NCI-H1105 treated with DMSO at 0.1 percent for 48 hours (cell line): ENCODE measurements at regions not wholly inside any gene's neighbourhood (a gene's known extent, or its start where the extent isn't known, plus 50 kb on each side); places are given as distances from the start of the nearest gene placed in this dataset.
A peak's percentile ranks its signal among the peaks of the same experiment; 100 is the strongest.

ENCODE experiments used
- DNase-seq: peaks from one replicate; lab custom pipeline; 2025; lab: John Stamatoyannopoulos, UW

GRCh38 chr18:59963229-59963628 is 63.4 kb downstream of the PMAIP1 start:
- DNase-seq, result no peak

DNA sequence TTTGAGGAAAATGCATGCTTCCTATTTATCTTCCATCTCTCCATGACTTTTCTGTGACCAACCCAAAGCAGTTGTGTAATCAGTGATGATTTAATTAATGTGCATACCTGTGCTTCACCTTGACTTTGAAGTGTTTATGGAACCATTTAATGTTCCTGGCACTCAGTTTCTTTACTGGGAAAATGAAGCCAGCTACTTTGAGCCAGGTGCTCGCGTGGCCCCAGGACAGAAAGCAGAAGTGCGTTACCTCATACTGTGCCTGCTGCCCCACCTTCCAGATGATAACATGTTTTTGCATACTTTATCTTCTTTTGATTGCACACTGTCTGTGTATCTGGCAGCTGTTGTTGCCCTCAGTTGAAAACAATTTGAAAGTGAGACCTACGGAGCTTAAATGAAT is 61.3 kb downstream of the PMAIP1 start:
- peak; percentile 17 for DNase-seq

DNA sequence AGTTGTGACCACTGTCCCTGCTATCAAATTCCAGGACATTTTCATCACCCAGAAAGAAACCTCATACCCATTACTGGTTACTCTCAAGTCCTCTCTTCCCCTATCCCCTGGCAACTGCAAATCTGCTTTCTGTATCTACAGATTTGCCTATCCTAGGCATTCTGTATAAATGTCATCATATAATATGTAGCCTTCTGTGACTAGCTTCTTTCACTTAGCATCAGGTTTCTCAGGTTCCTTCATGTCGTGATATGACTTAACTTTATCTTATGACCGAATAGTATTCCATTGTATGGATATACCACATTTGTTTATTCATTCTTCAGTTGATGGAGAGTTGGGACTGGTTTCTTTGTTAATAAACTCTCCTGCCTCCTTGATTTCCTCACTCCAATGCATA is 60.5 kb downstream of the PMAIP1 start:
- DNase-seq, result no peak

- DNase-seq, result no peak
Measured at GRCh38 chr18:59959606-59960005, 59.8 kb downstream of the PMAIP1 start.

GRCh38 chr18:59959073-59959472 is 59.3 kb downstream of the PMAIP1 start:
- DNase-seq, result no peak

- DNase-seq, result peak; percentile 99
Measured at GRCh38 chr18:59957957-59958356, 58.2 kb downstream of the PMAIP1 start.

- DNase-seq, result no peak
Measured at GRCh38 chr18:59954755-59955156, 55.0 kb downstream of the PMAIP1 start.

DNA sequence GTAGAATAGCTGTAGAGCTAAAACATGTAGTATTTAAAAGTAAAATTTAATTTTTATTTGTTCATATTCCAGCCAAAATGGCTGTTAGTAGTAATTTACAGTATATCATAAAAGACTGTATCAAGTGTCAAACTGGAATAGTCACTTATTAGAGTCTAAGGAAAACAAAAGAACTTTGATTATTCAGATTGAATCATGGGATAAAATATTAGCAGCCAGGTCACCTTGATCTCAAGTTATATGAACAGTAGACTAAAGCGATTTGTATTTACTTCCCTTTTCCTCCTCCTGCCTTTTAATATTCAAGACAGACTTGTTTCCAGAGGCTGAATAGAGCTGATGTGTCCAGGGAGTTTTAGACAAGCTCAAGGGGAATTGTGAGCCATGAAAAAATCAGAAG is 54.4 kb downstream of the PMAIP1 start:
- DNase-seq, result no peak
